Smooth muscle cell (in vitro differentiated cells): ENCODE measurements at regions not wholly inside any gene's neighbourhood (a gene's known extent, or its start where the extent isn't known, plus 50 kb on each side); places are given as distances from the start of the nearest gene placed in this dataset.

ENCODE experiments used
- DNase-seq: peaks from one replicate; lab custom pipeline; 2025; ENCODE audit not compliant: unreplicated experiment; lab: John Stamatoyannopoulos, UW
- H2AFZ ChIP-seq: fragments of 200-600 bp; sonication (generic); 2 replicates; pipeline ENCODE4 v1.6.0; 2016; ENCODE audit warnings: antibody characterized with exemption, low read depth, mild to moderate bottlenecking
- H3F3A ChIP-seq: fragments of 200-600 bp; sonication (generic); 2 replicates; pipeline ENCODE4 v1.6.0; 2017; ENCODE audit warnings: antibody characterized with exemption, low read depth
- H3K27ac ChIP-seq: fragments of 200-600 bp; sonication (generic); 2 replicates; pipeline ENCODE4 v1.5.1; 2016; ENCODE audit warnings: low read depth, mild to moderate bottlenecking
- H3K27me3 ChIP-seq: fragments of 200-600 bp; sonication (generic); 2 replicates; pipeline ENCODE4 v1.6.1; 2016; ENCODE audit warnings: low read depth, mild to moderate bottlenecking
- H3K36me3 ChIP-seq: fragments of 200-600 bp; sonication (generic); 2 replicates; pipeline ENCODE4 v1.5.1; 2016; ENCODE audit warnings: low read depth
- H3K4me1 ChIP-seq: fragments of 200-600 bp; sonication (generic); 2 replicates; pipeline ENCODE4 v1.5.1; 2016; ENCODE audit warnings: low read depth
- H3K4me2 ChIP-seq: fragments of 200-600 bp; sonication (generic); 2 replicates; pipeline ENCODE4 v1.6.0; 2016; ENCODE audit warnings: mild to moderate bottlenecking
- H3K4me3 ChIP-seq: fragments of 200-600 bp; sonication (generic); 2 replicates; pipeline ENCODE4 v1.5.1; 2016; ENCODE audit warnings: mild to moderate bottlenecking
- H3K79me2 ChIP-seq: fragments of 200-600 bp; sonication (generic); 2 replicates; pipeline ENCODE4 v1.6.0; 2016; ENCODE audit warnings: low read depth, mild to moderate bottlenecking
- H3K9ac ChIP-seq: fragments of 200-600 bp; sonication (generic); 2 replicates; pipeline ENCODE4 v1.6.0; 2016; ENCODE audit warnings: low read depth
- H3K9me3 ChIP-seq: fragments of 200-600 bp; sonication (generic); replicated peaks from 2 replicates; pipeline ENCODE4 v1.5.1; 2016; ENCODE audit warnings: low read depth
- H4K20me1 ChIP-seq: fragments of 200-600 bp; sonication (generic); 2 replicates; pipeline ENCODE4 v1.6.0; 2016; ENCODE audit warnings: low read depth
- CTCF ChIP-seq: fragments of 200-600 bp; sonication (generic); IDR thresholded peaks from 2 replicates; pipeline ENCODE4 v1.5.1; 2017; ENCODE audit warnings: borderline replicate concordance, mild to moderate bottlenecking, antibody characterized with exemption; ENCODE audit not compliant: insufficient read depth, poor library complexity, severe bottlenecking
- WGBS: methylation state at CpG from one replicate; pipeline ENCODE4 v1.1.7; 2016; ENCODE audit warnings: low lambda C conversion rate; 5-methylcytosine and 5-hydroxymethylcytosine counted together

GRCh38 chr5:158623971-158624370 lies 475.7 kb downstream of the EBF1 start:
- Histone ChIP-seq H3K9ac (no peak overlapping the region), H3F3A (no peaks in the 10 kb centered on the region), H3K4me1 (no peaks in the 10 kb centered on the region), H3K27me3 (no peaks in the 10 kb centered on the region), H3K36me3 (no peaks in the 10 kb centered on the region), H3K79me2 (no peaks in the 10 kb centered on the region), H3K4me2 (no peak overlapping the region), H2AFZ (no peak overlapping the region), H3K9me3 (no peaks in the 10 kb centered on the region), H4K20me1 (no peaks in the 10 kb centered on the region), H3K27ac (no peak overlapping the region), H3K4me3 (no peak overlapping the region)
- DNase-seq, result no peak
- TF ChIP-seq CTCF, result no peak
- WGBS, result 83% methylated on average over 6 of the region's 6 CpGs

- Histone ChIP-seq H2AFZ (no peak overlapping the region), H3F3A (no peaks in the 10 kb centered on the region), H3K9me3 (no peaks in the 10 kb centered on the region), H3K36me3 (no peaks in the 10 kb centered on the region), H3K27ac (no peak overlapping the region), H3K27me3 (no peaks in the 10 kb centered on the region), H3K4me1 (no peaks in the 10 kb centered on the region), H3K4me3 (no peak overlapping the region), H3K79me2 (no peaks in the 10 kb centered on the region), H4K20me1 (no peaks in the 10 kb centered on the region), H3K4me2 (no peak overlapping the region), H3K9ac (no peak overlapping the region)
- DNase-seq, result no peak
- WGBS, result 82% methylated on average over 2 of the region's 2 CpGs
- TF ChIP-seq CTCF, result no peak
Observed at GRCh38 chr5:158621391-158621790, 478.3 kb downstream of the EBF1 start.

- WGBS, result 80% methylated on average over 3 of the region's 3 CpGs
- H3K9ac ChIP-seq, result no peak overlapping the region
- H3K36me3 ChIP-seq, result no peaks in the 10 kb centered on the region
- no peak for DNase-seq
- H2AFZ ChIP-seq, result no peak overlapping the region
- H4K20me1 ChIP-seq, result no peaks in the 10 kb centered on the region
- no peak for TF ChIP-seq CTCF
- no peak overlapping the region for H3K27ac ChIP-seq
- H3K79me2 ChIP-seq, result no peaks in the 10 kb centered on the region
- no peak overlapping the region for H3K4me2 ChIP-seq
- H3K4me1 ChIP-seq, result no peaks in the 10 kb centered on the region
- no peaks in the 10 kb centered on the region for H3F3A ChIP-seq
- no peak overlapping the region for H3K4me3 ChIP-seq
- no peaks in the 10 kb centered on the region for H3K9me3 ChIP-seq
- H3K27me3 ChIP-seq, result no peaks in the 10 kb centered on the region
Observed at GRCh38 chr5:158619083-158619788, 480.5 kb downstream of the EBF1 start.

- H3K9me3 ChIP-seq, result no peaks in the 10 kb centered on the region
- H3K4me3 ChIP-seq, result no peak overlapping the region
- no peaks in the 10 kb centered on the region for H4K20me1 ChIP-seq
- DNase-seq, result no peak
- H2AFZ ChIP-seq, result no peak overlapping the region
- no peak for TF ChIP-seq CTCF
- no peak overlapping the region for H3K27ac ChIP-seq
- H3K4me2 ChIP-seq, result no peak overlapping the region
- H3F3A ChIP-seq, result no peaks in the 10 kb centered on the region
- no peaks in the 10 kb centered on the region for H3K79me2 ChIP-seq
- no peak overlapping the region for H3K9ac ChIP-seq
- H3K36me3 ChIP-seq, result no peaks in the 10 kb centered on the region
- 89% methylated on average over 2 of the region's 2 CpGs for WGBS
- no peaks in the 10 kb centered on the region for H3K27me3 ChIP-seq
- H3K4me1 ChIP-seq, result no peaks in the 10 kb centered on the region
Observed at GRCh38 chr5:158618256-158618655, 481.5 kb downstream of the EBF1 start.
